ENCODE measurements at regions not wholly inside any gene's neighbourhood (a gene's known extent, or its start where the extent isn't known, plus 50 kb on each side); places are given as distances from the start of the nearest gene placed in this dataset.

DNA sequence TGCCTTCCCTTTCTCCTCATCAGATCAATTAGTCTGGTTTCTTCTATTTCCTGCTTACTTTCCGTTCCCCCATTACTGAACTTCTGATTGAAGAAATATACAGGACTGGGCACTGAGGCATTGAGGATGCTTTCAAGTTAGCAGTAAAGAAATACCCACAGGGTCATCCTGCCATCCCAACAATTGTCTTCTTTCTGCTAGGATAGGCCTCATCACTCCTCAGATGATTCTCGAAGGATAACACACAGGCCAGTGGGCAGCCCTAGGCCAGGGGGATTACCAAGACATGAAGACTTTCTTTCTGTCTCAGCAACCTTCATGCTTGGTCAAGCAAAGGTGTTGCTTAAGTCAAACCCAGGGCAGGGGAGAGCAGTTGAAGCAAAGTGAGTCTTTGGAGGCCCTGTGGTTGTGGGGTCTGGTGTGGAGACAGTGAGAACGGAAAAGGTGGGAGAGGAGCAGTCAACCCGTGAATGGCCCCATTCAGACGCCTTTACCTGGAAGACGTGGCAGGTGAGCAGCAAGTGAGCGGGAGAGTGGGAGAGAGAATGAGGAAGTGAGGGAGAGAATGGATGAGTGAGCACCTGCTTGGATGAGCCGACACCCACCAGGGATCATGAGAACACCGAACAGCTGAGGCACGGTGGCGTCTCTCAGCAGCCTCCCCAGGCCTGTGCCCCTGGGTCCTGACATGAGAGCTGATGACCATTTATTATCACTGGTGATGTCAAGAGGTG is 462.9 kb downstream of the PREX1 start (continued):
- TF ChIP-seq, protein P1, sequence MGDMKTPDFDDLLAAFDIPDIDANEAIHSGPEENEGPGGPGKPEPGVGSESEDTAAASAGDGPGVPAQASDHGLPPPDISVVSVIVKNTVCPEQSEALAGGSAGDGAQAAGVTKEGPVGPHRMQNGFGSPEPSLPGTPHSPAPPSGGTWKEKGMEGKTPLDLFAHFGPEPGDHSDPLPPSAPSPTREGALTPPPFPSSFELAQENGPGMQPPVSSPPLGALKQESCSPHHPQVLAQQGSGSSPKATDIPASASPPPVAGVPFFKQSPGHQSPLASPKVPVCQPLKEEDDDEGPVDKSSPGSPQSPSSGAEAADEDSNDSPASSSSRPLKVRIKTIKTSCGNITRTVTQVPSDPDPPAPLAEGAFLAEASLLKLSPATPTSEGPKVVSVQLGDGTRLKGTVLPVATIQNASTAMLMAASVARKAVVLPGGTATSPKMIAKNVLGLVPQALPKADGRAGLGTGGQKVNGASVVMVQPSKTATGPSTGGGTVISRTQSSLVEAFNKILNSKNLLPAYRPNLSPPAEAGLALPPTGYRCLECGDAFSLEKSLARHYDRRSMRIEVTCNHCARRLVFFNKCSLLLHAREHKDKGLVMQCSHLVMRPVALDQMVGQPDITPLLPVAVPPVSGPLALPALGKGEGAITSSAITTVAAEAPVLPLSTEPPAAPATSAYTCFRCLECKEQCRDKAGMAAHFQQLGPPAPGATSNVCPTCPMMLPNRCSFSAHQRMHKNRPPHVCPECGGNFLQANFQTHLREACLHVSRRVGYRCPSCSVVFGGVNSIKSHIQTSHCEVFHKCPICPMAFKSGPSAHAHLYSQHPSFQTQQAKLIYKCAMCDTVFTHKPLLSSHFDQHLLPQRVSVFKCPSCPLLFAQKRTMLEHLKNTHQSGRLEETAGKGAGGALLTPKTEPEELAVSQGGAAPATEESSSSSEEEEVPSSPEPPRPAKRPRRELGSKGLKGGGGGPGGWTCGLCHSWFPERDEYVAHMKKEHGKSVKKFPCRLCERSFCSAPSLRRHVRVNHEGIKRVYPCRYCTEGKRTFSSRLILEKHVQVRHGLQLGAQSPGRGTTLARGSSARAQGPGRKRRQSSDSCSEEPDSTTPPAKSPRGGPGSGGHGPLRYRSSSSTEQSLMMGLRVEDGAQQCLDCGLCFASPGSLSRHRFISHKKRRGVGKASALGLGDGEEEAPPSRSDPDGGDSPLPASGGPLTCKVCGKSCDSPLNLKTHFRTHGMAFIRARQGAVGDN (IDR thresholded peaks at IDR 0.05), result 0 out of 2 replicates have a peak, but pooled peaks have one; percentile 58
- TF ChIP-seq, protein P2, sequence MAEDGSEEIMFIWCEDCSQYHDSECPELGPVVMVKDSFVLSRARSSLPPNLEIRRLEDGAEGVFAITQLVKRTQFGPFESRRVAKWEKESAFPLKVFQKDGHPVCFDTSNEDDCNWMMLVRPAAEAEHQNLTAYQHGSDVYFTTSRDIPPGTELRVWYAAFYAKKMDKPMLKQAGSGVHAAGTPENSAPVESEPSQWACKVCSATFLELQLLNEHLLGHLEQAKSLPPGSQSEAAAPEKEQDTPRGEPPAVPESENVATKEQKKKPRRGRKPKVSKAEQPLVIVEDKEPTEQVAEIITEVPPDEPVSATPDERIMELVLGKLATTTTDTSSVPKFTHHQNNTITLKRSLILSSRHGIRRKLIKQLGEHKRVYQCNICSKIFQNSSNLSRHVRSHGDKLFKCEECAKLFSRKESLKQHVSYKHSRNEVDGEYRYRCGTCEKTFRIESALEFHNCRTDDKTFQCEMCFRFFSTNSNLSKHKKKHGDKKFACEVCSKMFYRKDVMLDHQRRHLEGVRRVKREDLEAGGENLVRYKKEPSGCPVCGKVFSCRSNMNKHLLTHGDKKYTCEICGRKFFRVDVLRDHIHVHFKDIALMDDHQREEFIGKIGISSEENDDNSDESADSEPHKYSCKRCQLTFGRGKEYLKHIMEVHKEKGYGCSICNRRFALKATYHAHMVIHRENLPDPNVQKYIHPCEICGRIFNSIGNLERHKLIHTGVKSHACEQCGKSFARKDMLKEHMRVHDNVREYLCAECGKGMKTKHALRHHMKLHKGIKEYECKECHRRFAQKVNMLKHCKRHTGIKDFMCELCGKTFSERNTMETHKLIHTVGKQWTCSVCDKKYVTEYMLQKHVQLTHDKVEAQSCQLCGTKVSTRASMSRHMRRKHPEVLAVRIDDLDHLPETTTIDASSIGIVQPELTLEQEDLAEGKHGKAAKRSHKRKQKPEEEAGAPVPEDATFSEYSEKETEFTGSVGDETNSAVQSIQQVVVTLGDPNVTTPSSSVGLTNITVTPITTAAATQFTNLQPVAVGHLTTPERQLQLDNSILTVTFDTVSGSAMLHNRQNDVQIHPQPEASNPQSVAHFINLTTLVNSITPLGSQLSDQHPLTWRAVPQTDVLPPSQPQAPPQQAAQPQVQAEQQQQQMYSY (CRISPR knock-in tag; IDR thresholded peaks at IDR 0.05), result no peak
- TF ChIP-seq NFIC (IDR thresholded peaks at IDR 0.05; ENCODE audit: low read depth, low read length) (peak; percentile 95), KAT2A (conservative IDR thresholded peaks at IDR 0.05; ENCODE audit: control insufficient read depth, low read depth, low read length) (no peak), TCF7 (IDR thresholded peaks at IDR 0.05; ENCODE audit: borderline replicate concordance) (peak; percentile 67), NFYA (IDR thresholded peaks at IDR 0.05; ENCODE audit: borderline replicate concordance, low read depth, low read length) (no peak), DPF2 (IDR thresholded peaks at IDR 0.05) (peak; percentile 88), RELA (IDR thresholded peaks at IDR 0.05; ENCODE audit: borderline replicate concordance, partially characterized antibody) (no peak), NBN (IDR thresholded peaks at IDR 0.05) (no peak; the same call in 1 of the 2 replicates), CREM (IDR thresholded peaks at IDR 0.05; ENCODE audit: low read depth) (peak; percentile 80)
- TF ChIP-seq, protein P3, sequence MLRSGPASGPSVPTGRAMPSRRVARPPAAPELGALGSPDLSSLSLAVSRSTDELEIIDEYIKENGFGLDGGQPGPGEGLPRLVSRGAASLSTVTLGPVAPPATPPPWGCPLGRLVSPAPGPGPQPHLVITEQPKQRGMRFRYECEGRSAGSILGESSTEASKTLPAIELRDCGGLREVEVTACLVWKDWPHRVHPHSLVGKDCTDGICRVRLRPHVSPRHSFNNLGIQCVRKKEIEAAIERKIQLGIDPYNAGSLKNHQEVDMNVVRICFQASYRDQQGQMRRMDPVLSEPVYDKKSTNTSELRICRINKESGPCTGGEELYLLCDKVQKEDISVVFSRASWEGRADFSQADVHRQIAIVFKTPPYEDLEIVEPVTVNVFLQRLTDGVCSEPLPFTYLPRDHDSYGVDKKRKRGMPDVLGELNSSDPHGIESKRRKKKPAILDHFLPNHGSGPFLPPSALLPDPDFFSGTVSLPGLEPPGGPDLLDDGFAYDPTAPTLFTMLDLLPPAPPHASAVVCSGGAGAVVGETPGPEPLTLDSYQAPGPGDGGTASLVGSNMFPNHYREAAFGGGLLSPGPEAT (IDR thresholded peaks at IDR 0.05; ENCODE audit: low read depth), result peak; percentile 68
- TF ChIP-seq, protein P4, sequence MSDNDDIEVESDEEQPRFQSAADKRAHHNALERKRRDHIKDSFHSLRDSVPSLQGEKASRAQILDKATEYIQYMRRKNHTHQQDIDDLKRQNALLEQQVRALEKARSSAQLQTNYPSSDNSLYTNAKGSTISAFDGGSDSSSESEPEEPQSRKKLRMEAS (IDR thresholded peaks at IDR 0.05; ENCODE audit: low read depth, low read length), result no peak
- TF ChIP-seq, protein P5, sequence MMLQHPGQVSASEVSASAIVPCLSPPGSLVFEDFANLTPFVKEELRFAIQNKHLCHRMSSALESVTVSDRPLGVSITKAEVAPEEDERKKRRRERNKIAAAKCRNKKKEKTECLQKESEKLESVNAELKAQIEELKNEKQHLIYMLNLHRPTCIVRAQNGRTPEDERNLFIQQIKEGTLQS (IDR thresholded peaks at IDR 0.05; ENCODE audit: borderline replicate concordance, extremely low read depth, low read depth, low read length), result no peak
- TF ChIP-seq, protein P6, sequence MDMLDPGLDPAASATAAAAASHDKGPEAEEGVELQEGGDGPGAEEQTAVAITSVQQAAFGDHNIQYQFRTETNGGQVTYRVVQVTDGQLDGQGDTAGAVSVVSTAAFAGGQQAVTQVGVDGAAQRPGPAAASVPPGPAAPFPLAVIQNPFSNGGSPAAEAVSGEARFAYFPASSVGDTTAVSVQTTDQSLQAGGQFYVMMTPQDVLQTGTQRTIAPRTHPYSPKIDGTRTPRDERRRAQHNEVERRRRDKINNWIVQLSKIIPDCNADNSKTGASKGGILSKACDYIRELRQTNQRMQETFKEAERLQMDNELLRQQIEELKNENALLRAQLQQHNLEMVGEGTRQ (IDR thresholded peaks at IDR 0.05; ENCODE audit: borderline replicate concordance, low read depth, low read length), result no peak
- TF ChIP-seq, protein P7, sequence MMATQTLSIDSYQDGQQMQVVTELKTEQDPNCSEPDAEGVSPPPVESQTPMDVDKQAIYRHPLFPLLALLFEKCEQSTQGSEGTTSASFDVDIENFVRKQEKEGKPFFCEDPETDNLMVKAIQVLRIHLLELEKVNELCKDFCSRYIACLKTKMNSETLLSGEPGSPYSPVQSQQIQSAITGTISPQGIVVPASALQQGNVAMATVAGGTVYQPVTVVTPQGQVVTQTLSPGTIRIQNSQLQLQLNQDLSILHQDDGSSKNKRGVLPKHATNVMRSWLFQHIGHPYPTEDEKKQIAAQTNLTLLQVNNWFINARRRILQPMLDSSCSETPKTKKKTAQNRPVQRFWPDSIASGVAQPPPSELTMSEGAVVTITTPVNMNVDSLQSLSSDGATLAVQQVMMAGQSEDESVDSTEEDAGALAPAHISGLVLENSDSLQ (IDR thresholded peaks at IDR 0.05), result no peak
